ENCODE measurements at regions not wholly inside any gene's neighbourhood (a gene's known extent, or its start where the extent isn't known, plus 50 kb on each side); places are given as distances from the start of the nearest gene placed in this dataset.

- no peaks in the 10 kb centered on the region for H3K27me3 ChIP-seq (ENCODE audit: insufficient read depth, insufficient read length)
- H3K36me3 ChIP-seq (ENCODE audit: insufficient read depth, insufficient read length, low read length) = no peaks in the 10 kb centered on the region
- no peak for TF ChIP-seq YY1 (IDR thresholded peaks at IDR 0.05; ENCODE audit: insufficient read depth, insufficient read length)
- no peak for TF ChIP-seq SUZ12 (IDR thresholded peaks at IDR 0.05; ENCODE audit: extremely low read depth, insufficient read depth, insufficient read length)
- TF ChIP-seq ZNF274 (IDR thresholded peaks at IDR 0.05; ENCODE audit: low read depth, low read length) = no peak
- H3K4me1 ChIP-seq (ENCODE audit: insufficient read depth, insufficient read length) = no peaks in the 10 kb centered on the region
- no peak overlapping the region for H3K9ac ChIP-seq (ENCODE audit: insufficient read length, low read depth)
- no peaks in the 10 kb centered on the region; the same call in 1 of the 2 replicates for H3K9me3 ChIP-seq (ENCODE audit: insufficient read depth, low read length)
- no peak for DNase-seq (ENCODE audit: low read depth, low spot score)
- H3K4me3 ChIP-seq (ENCODE audit: insufficient read length, low read depth) = no peak overlapping the region
Measured at GRCh38 chr13:63690672-63691071, 2275.0 kb upstream of the PCDH20 start.

- Histone ChIP-seq H3K36me3 (ENCODE audit: insufficient read depth, insufficient read length, low read length) (no peaks in the 10 kb centered on the region), H3K27me3 (ENCODE audit: insufficient read depth, insufficient read length) (no peaks in the 10 kb centered on the region), H3K9me3 (ENCODE audit: insufficient read depth, low read length) (no peaks in the 10 kb centered on the region), H3K4me1 (ENCODE audit: insufficient read depth, insufficient read length) (no peaks in the 10 kb centered on the region), H3K9ac (ENCODE audit: insufficient read length, low read depth) (no peak overlapping the region), H3K4me3 (ENCODE audit: insufficient read length, low read depth) (no peak overlapping the region)
- no peak for DNase-seq (ENCODE audit: low read depth, low spot score)
- TF ChIP-seq ZNF274 (IDR thresholded peaks at IDR 0.05; ENCODE audit: low read depth, low read length) (no peak), YY1 (IDR thresholded peaks at IDR 0.05; ENCODE audit: insufficient read depth, insufficient read length) (no peak), SUZ12 (IDR thresholded peaks at IDR 0.05; ENCODE audit: extremely low read depth, insufficient read depth, insufficient read length) (no peak)
Measured at GRCh38 chr13:63684822-63685221, 2269.2 kb upstream of the PCDH20 start.

- Histone ChIP-seq H3K27me3 (ENCODE audit: insufficient read depth, insufficient read length) (no peaks in the 10 kb centered on the region), H3K36me3 (ENCODE audit: insufficient read depth, insufficient read length, low read length) (no peaks in the 10 kb centered on the region), H3K4me3 (ENCODE audit: insufficient read length, low read depth) (no peak overlapping the region), H3K9ac (ENCODE audit: insufficient read length, low read depth) (no peak overlapping the region), H3K4me1 (ENCODE audit: insufficient read depth, insufficient read length) (no peaks in the 10 kb centered on the region), H3K9me3 (ENCODE audit: insufficient read depth, low read length) (no peaks in the 10 kb centered on the region)
- DNase-seq (ENCODE audit: low read depth, low spot score) = no peak
- no peak for TF ChIP-seq SUZ12 (IDR thresholded peaks at IDR 0.05; ENCODE audit: extremely low read depth, insufficient read depth, insufficient read length)
- TF ChIP-seq ZNF274 (IDR thresholded peaks at IDR 0.05; ENCODE audit: low read depth, low read length) = no peak
- TF ChIP-seq YY1 (IDR thresholded peaks at IDR 0.05; ENCODE audit: insufficient read depth, insufficient read length) = no peak
Measured at GRCh38 chr13:63680704-63681103, 2265.1 kb upstream of the PCDH20 start.

- Histone ChIP-seq H3K9ac (ENCODE audit: insufficient read length, low read depth) (no peak overlapping the region), H3K27me3 (ENCODE audit: insufficient read depth, insufficient read length) (no peaks in the 10 kb centered on the region), H3K9me3 (ENCODE audit: insufficient read depth, low read length) (no peaks in the 10 kb centered on the region), H3K36me3 (ENCODE audit: insufficient read depth, insufficient read length, low read length) (no peaks in the 10 kb centered on the region), H3K4me3 (ENCODE audit: insufficient read length, low read depth) (no peak overlapping the region), H3K4me1 (ENCODE audit: insufficient read depth, insufficient read length) (no peaks in the 10 kb centered on the region)
- no peak for DNase-seq (ENCODE audit: low read depth, low spot score)
- TF ChIP-seq YY1 (IDR thresholded peaks at IDR 0.05; ENCODE audit: insufficient read depth, insufficient read length) (no peak), ZNF274 (IDR thresholded peaks at IDR 0.05; ENCODE audit: low read depth, low read length) (no peak), SUZ12 (IDR thresholded peaks at IDR 0.05; ENCODE audit: extremely low read depth, insufficient read depth, insufficient read length) (no peak)
Measured at GRCh38 chr13:63671296-63671695, 2255.6 kb upstream of the PCDH20 start.

GRCh38 chr13:63651394-63651793, 2235.7 kb upstream of the PCDH20 start:
- TF ChIP-seq SUZ12 (IDR thresholded peaks at IDR 0.05; ENCODE audit: extremely low read depth, insufficient read depth, insufficient read length) (no peak), ZNF274 (IDR thresholded peaks at IDR 0.05; ENCODE audit: low read depth, low read length) (no peak), YY1 (IDR thresholded peaks at IDR 0.05; ENCODE audit: insufficient read depth, insufficient read length) (no peak)
- no peak for DNase-seq (ENCODE audit: low read depth, low spot score)
- Histone ChIP-seq H3K27me3 (ENCODE audit: insufficient read depth, insufficient read length) (no peaks in the 10 kb centered on the region), H3K9me3 (ENCODE audit: insufficient read depth, low read length) (no peaks in the 10 kb centered on the region), H3K4me3 (ENCODE audit: insufficient read length, low read depth) (no peak overlapping the region), H3K4me1 (ENCODE audit: insufficient read depth, insufficient read length) (no peaks in the 10 kb centered on the region), H3K9ac (ENCODE audit: insufficient read length, low read depth) (no peak overlapping the region), H3K36me3 (ENCODE audit: insufficient read depth, insufficient read length, low read length) (no peaks in the 10 kb centered on the region)

GRCh38 chr13:63643543-63643942, 2227.9 kb upstream of the PCDH20 start:
- Histone ChIP-seq H3K4me1 (ENCODE audit: insufficient read depth, insufficient read length) (no peaks in the 10 kb centered on the region), H3K4me3 (ENCODE audit: insufficient read length, low read depth) (no peak overlapping the region), H3K9ac (ENCODE audit: insufficient read length, low read depth) (no peak overlapping the region), H3K9me3 (ENCODE audit: insufficient read depth, low read length) (no peaks in the 10 kb centered on the region), H3K27me3 (ENCODE audit: insufficient read depth, insufficient read length) (no peaks in the 10 kb centered on the region), H3K36me3 (ENCODE audit: insufficient read depth, insufficient read length, low read length) (no peaks in the 10 kb centered on the region)
- TF ChIP-seq YY1 (IDR thresholded peaks at IDR 0.05; ENCODE audit: insufficient read depth, insufficient read length) (no peak), SUZ12 (IDR thresholded peaks at IDR 0.05; ENCODE audit: extremely low read depth, insufficient read depth, insufficient read length) (no peak), ZNF274 (IDR thresholded peaks at IDR 0.05; ENCODE audit: low read depth, low read length) (no peak)
- no peak for DNase-seq (ENCODE audit: low read depth, low spot score)

- Histone ChIP-seq H3K36me3 (ENCODE audit: insufficient read depth, insufficient read length, low read length) (no peaks in the 10 kb centered on the region), H3K4me3 (ENCODE audit: insufficient read length, low read depth) (no peak overlapping the region), H3K4me1 (ENCODE audit: insufficient read depth, insufficient read length) (no peaks in the 10 kb centered on the region), H3K9ac (ENCODE audit: insufficient read length, low read depth) (no peak overlapping the region), H3K9me3 (ENCODE audit: insufficient read depth, low read length) (no peaks in the 10 kb centered on the region), H3K27me3 (ENCODE audit: insufficient read depth, insufficient read length) (no peaks in the 10 kb centered on the region)
- DNase-seq (ENCODE audit: low read depth, low spot score) = no peak
- no peak for TF ChIP-seq SUZ12 (IDR thresholded peaks at IDR 0.05; ENCODE audit: extremely low read depth, insufficient read depth, insufficient read length)
- TF ChIP-seq YY1 (IDR thresholded peaks at IDR 0.05; ENCODE audit: insufficient read depth, insufficient read length) = no peak
- no peak for TF ChIP-seq ZNF274 (IDR thresholded peaks at IDR 0.05; ENCODE audit: low read depth, low read length)
Measured at GRCh38 chr13:63636316-63636993, 2220.8 kb upstream of the PCDH20 start.
